ENCODE measurements at regions not wholly inside any gene's neighbourhood (a gene's known extent, or its start where the extent isn't known, plus 50 kb on each side); places are given as distances from the start of the nearest gene placed in this dataset.

DNA sequence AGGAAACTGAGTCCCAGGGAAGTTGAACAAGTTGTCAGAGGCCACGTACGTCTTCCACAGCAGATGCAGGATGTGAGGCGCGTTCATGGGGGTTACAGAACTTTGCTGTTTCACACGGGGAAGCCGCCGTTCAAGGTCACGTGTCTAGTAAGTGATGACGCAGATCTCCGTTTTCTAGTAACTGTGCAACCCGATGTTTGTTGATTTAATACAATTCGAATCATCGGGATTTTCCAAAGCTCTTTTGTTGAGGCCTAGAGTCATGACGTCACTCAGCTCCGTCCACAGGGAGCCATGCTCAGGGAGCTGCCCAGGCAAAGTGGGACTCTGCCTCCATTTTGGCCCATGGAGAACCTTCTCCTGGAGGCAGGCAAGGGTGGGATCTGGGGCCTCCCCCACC is 1121.8 kb downstream of the TBC1D22A start:
- TF ChIP-seq POLR2A (IDR thresholded peaks at IDR 0.05; ENCODE audit: low read depth, low read length): no peak
- TF ChIP-seq POLR2AphosphoS5 (IDR thresholded peaks at IDR 0.05; ENCODE audit: low read depth, low read length): no peak

Measured in GM12891 (cell line).